ENCODE measurements at regions not wholly inside any gene's neighbourhood (a gene's known extent, or its start where the extent isn't known, plus 50 kb on each side); places are given as distances from the start of the nearest gene placed in this dataset.

DNA sequence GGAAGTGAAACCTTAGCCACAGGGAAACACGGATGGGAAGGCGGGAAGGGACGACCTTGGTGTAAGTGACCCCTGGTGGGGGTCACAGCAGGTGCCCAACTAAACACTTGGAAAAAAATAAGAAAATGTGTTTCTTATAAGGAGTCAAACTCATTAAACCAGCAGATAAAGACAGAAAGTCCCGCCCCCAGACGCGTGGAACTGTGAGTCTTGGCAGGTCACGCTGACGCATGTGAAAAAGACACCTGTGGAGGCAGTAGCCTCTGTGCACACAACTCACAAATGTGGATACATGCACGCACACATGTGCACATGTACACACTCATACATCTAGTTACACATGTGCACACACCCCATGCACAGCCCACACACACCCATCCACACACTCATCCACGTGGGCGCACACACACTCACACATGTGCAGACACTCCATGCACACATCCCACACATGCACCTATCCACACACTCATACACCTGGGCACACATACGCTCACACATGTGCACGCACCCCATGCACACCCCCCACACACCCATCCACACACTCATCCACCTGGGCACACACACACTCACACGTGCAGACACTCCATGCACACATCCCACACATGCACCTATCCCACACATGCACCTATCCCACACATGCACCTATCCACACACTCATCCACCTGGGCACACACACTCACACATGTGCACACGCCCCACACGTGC, 432.4 kb downstream of the SOX9 start (continued):
- TF ChIP-seq PREB (CRISPR knock-in tag; IDR thresholded peaks at IDR 0.05; ENCODE audit: borderline replicate concordance): no peak
- TF ChIP-seq GRHL2 (CRISPR knock-in tag; IDR thresholded peaks at IDR 0.05; ENCODE audit: insufficient replicate concordance, severe bottlenecking): no peak
- TF ChIP-seq, protein P1, sequence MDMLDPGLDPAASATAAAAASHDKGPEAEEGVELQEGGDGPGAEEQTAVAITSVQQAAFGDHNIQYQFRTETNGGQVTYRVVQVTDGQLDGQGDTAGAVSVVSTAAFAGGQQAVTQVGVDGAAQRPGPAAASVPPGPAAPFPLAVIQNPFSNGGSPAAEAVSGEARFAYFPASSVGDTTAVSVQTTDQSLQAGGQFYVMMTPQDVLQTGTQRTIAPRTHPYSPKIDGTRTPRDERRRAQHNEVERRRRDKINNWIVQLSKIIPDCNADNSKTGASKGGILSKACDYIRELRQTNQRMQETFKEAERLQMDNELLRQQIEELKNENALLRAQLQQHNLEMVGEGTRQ (CRISPR knock-in tag; IDR thresholded peaks at IDR 0.05): no peak
- TF ChIP-seq AR (CRISPR knock-in tag; IDR thresholded peaks at IDR 0.05): no peak
- no peak for TF ChIP-seq GTF2I (CRISPR knock-in tag; conservative IDR thresholded peaks at IDR 0.05)
- TF ChIP-seq NR2C2 (CRISPR knock-in tag; IDR thresholded peaks at IDR 0.05): no peak
- no peak for TF ChIP-seq FOXJ3 (CRISPR knock-in tag; IDR thresholded peaks at IDR 0.05; ENCODE audit: borderline replicate concordance)
- TF ChIP-seq ZNF532 (CRISPR knock-in tag; IDR thresholded peaks at IDR 0.05; ENCODE audit: borderline replicate concordance): no peak

DNA sequence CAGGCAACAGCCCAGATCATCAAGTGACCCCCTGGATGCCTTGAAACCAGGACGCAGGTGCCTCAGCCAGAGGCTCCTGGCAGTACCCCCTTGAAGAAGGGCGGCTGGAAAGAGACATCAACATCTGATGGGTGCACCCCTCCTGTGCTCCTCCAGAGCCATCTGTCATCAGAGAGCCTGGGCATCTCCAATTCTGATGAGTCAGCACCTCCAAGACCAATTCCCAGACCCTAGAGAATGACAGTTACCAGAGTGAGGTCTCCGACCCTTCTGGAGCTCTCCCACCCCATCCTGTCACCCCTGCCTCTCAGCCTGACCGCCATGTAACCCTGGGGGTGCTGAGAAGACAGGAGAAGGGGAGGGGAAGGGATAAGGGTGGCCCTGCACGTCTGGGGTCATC, 433.7 kb downstream of the SOX9 start:
- no peak for ATAC-seq
- TF ChIP-seq, protein P2, sequence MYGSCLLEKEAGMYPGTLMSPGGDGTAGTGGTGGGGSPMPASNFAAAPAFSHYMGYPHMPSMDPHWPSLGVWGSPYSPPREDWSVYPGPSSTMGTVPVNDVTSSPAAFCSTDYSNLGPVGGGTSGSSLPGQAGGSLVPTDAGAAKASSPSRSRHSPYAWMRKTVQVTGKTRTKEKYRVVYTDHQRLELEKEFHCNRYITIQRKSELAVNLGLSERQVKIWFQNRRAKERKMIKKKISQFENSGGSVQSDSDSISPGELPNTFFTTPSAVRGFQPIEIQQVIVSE (CRISPR knock-in tag; IDR thresholded peaks at IDR 0.05; ENCODE audit: borderline replicate concordance): no peak
- TF ChIP-seq RORB (CRISPR knock-in tag; IDR thresholded peaks at IDR 0.05): no peak
- no peak for DNase-seq (ENCODE audit: low spot score)
- Mint-ChIP-seq H3K36me3 (no peaks in the 10 kb centered on the region), H3K27me3 (ENCODE audit: low read depth) (no peaks in the 10 kb centered on the region), H3K9me3 (peaks cover 15% of the 10 kb centered on the region), H3K27ac (no peak overlapping the region), H3K4me3 (no peak overlapping the region), H3K4me1 (no peaks in the 10 kb centered on the region)
- CTCF ChIA-PET: no interaction called here
- POLR2A ChIA-PET: no interaction called here

GRCh38 chr17:72555052-72555451, 434.2 kb downstream of the SOX9 start:
- no peaks in the 10 kb centered on the region for H3K4me1 Mint-ChIP-seq
- H3K4me3 Mint-ChIP-seq: no peak overlapping the region
- no peaks in the 10 kb centered on the region for H3K27me3 Mint-ChIP-seq (ENCODE audit: low read depth)
- peaks cover 10% of the 10 kb centered on the region for H3K9me3 Mint-ChIP-seq
- H3K27ac Mint-ChIP-seq: no peak overlapping the region
- no peak for DNase-seq (ENCODE audit: low spot score)
- CTCF ChIA-PET: no interaction called here
- no peaks in the 10 kb centered on the region for H3K36me3 Mint-ChIP-seq
- no peak for ATAC-seq
- POLR2A ChIA-PET: no interaction called here
- TF ChIP-seq AR (CRISPR knock-in tag; IDR thresholded peaks at IDR 0.05) (no peak), MLX (CRISPR knock-in tag; IDR thresholded peaks at IDR 0.05) (no peak), JAZF1 (CRISPR knock-in tag; IDR thresholded peaks at IDR 0.05) (no peak), NFATC4 (CRISPR knock-in tag; IDR thresholded peaks at IDR 0.05) (no peak)
- TF ChIP-seq, protein P3, sequence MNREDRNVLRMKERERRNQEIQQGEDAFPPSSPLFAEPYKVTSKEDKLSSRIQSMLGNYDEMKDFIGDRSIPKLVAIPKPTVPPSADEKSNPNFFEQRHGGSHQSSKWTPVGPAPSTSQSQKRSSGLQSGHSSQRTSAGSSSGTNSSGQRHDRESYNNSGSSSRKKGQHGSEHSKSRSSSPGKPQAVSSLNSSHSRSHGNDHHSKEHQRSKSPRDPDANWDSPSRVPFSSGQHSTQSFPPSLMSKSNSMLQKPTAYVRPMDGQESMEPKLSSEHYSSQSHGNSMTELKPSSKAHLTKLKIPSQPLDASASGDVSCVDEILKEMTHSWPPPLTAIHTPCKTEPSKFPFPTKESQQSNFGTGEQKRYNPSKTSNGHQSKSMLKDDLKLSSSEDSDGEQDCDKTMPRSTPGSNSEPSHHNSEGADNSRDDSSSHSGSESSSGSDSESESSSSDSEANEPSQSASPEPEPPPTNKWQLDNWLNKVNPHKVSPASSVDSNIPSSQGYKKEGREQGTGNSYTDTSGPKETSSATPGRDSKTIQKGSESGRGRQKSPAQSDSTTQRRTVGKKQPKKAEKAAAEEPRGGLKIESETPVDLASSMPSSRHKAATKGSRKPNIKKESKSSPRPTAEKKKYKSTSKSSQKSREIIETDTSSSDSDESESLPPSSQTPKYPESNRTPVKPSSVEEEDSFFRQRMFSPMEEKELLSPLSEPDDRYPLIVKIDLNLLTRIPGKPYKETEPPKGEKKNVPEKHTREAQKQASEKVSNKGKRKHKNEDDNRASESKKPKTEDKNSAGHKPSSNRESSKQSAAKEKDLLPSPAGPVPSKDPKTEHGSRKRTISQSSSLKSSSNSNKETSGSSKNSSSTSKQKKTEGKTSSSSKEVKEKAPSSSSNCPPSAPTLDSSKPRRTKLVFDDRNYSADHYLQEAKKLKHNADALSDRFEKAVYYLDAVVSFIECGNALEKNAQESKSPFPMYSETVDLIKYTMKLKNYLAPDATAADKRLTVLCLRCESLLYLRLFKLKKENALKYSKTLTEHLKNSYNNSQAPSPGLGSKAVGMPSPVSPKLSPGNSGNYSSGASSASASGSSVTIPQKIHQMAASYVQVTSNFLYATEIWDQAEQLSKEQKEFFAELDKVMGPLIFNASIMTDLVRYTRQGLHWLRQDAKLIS (CRISPR knock-in tag; IDR thresholded peaks at IDR 0.05; ENCODE audit: borderline replicate concordance): no peak

Measured in WTC11 (cell line).